GM13976 (cell line): ENCODE measurements at regions not wholly inside any gene's neighbourhood (a gene's known extent, or its start where the extent isn't known, plus 50 kb on each side); places are given as distances from the start of the nearest gene placed in this dataset.

Experiments used
- DNase-seq: peaks from one replicate; pipeline ENCODE4 v3.0.0; 2012; ENCODE audit warnings: low spot score
- in situ Hi-C: fragments of 300-500 bp; cut with MboI; formaldehyde crosslinking; loops from one replicate; pipeline ENCODE4 v1.12.0; 2022; ENCODE audit warnings: low sequenced_read_pairs, mixed read lengths, inconsistent platforms; ENCODE audit not compliant: unreplicated experiment
- TF ChIP-seq, protein P1 (sequence below): IDR thresholded peaks from 2 replicates; pipeline ENCODE4 v1.5.1; 2012; ENCODE audit warnings: borderline replicate concordance, mild to moderate bottlenecking; ENCODE audit not compliant: insufficient read depth; ENCODE audit errors: extremely low read depth, missing control alignments, control extremely low read depth

DNA sequence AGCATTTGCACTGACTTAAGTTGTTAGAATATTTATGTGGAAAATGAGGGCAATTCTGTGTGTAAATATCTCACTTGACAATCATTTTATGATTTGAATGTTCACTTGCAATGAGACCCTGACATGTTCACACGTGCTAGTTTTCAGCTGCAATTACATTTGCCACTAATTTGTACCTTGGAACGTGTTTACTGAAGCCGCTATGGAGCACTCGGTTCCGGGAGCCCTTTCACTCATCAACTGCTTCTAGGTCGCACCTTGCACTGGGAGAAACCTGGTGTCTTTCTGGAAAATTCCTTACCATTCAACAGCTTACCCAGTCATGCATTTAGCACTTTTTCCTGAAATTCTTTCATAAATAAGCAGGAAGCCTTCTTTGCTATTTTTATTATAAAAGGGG, 229.6 kb downstream of the ZIC5 start:
- TF ChIP-seq, protein P1, sequence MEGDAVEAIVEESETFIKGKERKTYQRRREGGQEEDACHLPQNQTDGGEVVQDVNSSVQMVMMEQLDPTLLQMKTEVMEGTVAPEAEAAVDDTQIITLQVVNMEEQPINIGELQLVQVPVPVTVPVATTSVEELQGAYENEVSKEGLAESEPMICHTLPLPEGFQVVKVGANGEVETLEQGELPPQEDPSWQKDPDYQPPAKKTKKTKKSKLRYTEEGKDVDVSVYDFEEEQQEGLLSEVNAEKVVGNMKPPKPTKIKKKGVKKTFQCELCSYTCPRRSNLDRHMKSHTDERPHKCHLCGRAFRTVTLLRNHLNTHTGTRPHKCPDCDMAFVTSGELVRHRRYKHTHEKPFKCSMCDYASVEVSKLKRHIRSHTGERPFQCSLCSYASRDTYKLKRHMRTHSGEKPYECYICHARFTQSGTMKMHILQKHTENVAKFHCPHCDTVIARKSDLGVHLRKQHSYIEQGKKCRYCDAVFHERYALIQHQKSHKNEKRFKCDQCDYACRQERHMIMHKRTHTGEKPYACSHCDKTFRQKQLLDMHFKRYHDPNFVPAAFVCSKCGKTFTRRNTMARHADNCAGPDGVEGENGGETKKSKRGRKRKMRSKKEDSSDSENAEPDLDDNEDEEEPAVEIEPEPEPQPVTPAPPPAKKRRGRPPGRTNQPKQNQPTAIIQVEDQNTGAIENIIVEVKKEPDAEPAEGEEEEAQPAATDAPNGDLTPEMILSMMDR: no peak
- no peak for DNase-seq
- in situ Hi-C loops: no loop called here

DNA sequence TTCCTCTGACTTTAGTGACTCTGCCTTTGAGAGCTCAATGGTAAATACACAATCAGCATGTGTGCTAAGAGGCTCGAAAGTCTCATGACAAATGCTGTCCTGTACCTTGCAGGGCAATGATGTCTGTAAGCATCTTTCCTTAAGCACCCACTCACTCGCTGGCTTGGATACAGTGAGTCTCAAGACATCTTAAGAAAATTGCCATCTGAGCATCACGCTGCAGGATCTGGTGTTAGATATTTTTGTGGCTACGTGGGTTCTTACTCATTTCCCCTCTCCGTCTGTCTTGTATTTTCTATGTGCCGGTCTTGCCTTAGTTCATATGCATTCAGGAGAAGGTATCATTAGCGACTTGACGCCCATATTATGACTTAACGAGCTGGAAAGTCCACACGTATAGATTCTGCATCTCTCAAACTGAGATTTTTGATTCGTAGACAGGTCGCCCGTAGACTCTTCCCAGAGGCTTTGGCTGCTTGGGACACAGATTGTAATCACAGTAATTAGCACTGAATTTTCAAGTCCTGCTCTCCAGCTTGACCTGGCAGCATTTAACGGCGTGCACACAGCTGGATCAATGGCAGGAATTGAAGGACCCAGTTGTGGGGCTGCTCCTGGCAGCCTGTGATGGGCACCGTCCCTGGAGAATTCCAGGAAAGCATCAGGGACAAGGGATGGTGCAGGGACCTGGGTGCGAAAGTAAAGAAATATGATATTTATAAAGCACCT, 231.2 kb downstream of the ZIC5 start:
- DNase-seq: no peak
- in situ Hi-C loops: no loop called here
- TF ChIP-seq, protein P1: no peak

DNA sequence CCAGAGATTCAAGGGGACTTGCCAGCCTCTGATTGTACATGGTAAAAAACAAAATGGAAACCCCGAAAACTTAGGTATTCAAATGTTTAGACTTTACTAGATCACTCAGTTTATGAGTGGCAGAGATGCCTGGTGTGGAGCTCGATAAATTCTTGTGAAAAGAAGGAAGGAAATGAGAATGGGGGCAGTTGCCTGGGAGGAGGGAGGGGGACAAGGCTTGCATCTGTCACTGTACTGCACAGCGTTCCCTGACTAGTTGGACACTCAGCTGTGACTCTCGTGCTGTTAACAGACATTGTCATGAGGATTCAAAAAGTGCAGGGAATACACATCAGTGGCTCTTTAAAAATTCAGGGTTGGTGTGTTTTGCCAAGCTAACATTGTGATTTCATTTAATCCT, 232.9 kb downstream of the ZIC5 start:
- no peak for DNase-seq
- in situ Hi-C loops: no loop called here
- TF ChIP-seq, protein P1: no peak

DNA sequence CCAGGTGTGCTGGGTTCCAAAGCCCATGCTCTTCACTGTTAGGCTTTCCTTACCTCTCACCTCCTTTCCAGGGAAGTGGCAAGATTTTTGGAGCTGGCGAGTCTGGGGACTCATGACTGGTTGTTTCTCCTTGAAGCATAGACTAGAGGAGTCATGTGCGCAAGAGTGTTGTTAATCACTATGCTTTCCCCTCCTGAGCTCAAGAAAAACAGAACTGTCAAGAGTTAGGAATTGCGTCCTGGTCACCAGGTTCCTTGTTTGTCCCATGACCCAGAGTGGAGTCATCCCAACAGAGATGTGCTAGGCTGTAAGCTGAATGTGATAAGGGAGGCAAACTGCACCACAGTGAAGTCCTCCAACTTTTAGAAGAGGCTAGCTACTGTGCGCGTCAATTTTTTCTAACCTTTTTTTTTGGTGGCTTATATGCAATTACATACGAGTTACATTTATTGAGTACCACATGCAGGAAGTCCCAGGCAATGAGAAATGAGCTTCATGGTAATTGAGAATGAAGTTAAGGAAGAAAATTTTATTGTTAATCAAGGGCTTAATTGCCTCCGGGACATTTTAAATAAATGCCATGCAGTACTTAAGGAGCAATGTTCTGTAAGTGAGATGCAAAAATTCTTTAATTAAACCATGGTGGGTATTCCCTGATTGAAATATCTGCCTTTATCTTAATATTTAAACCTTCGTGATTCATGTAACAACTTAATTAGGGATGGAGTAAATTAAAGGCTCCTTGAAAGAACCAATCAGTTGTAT, 233.9 kb downstream of the ZIC5 start:
- no peak for DNase-seq
- in situ Hi-C loops: no loop called here
- TF ChIP-seq, protein P1: no peak

DNA sequence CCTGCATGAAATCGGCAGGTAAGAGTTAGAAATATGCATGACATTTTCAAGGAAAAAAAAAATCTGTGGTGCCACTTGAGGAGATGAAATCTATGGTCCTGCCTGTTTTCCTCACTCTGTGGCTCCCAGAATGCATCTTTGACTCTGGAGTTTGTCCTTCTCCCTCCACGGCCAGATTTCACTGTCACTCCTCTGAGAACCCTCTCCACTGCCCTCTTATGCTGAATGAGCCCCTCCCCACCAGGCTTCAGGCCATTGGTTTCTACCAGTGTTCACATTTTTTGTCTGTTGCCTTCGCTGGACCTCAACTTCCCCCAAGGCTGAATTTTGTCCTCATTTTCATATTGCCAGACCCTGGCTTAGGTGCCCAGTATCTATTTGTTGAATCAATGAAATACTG, 235.0 kb downstream of the ZIC5 start:
- in situ Hi-C loops: no loop called here
- DNase-seq: no peak
- TF ChIP-seq, protein P1: no peak

DNA sequence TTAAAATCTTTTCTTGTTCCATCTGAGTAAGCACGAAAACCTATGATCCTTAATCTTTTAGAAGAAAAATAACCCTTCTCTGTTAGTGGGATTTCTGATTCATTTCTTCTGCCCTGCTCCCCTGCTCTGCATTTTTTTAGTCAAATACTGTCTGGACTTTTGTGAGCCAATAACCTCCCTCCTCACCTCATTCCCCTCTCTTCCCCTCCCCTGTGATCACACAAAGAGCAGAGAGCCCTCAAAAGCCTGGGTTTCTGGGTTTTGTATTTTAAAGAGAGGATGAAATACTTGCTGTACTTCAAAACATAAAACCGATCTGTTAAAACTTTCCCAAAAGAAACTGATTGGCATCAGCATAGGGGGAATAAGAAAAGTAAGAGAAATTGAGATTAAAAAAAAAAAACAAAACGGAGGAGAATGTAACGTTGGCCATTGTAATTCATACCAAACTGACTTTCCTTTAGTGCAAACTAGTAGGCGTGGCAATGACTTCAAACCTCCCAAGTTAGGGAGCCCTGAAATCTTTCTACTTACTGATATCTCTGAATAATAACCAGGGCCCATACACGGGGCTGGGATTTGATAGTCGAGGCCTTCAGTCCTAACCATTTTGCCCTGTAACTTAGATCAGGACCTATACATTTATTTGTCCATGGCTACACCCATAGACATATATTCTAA, 232.9 kb downstream of the TM9SF2 start:
- TF ChIP-seq, protein P1: no peak
- in situ Hi-C loops: no loop called here
- DNase-seq: no peak
